22Rv1 (cell line): ENCODE measurements at regions not wholly inside any gene's neighbourhood (a gene's known extent, or its start where the extent isn't known, plus 50 kb on each side); places are given as distances from the start of the nearest gene placed in this dataset.

ENCODE experiments used
- CTCF ChIP-seq: fragments of 450-650 bp; IDR thresholded peaks from 2 replicates; pipeline ENCODE4 v1.5.1; 2017; ENCODE audit warnings: mild to moderate bottlenecking
- ZFX ChIP-seq: fragments of 450-650 bp; IDR thresholded peaks from 2 replicates; pipeline ENCODE4 v1.6.1; 2017; ENCODE audit warnings: antibody characterized with exemption, borderline replicate concordance

GRCh38 chr14:58876608-58877007, 238.8 kb downstream of the DACT1 start:
- TF ChIP-seq CTCF (no peak), ZFX (no peak)
